ENCODE measurements at regions not wholly inside any gene's neighbourhood (a gene's known extent, or its start where the extent isn't known, plus 50 kb on each side); places are given as distances from the start of the nearest gene placed in this dataset.

- TF ChIP-seq CTCF (IDR thresholded peaks at IDR 0.05) (peak in 1 of 5 experiments; percentile 27), EP300 (IDR thresholded peaks at IDR 0.05) (peak; percentile 16 to 77)
Measured at GRCh38 chrX:9342561-9343051, 122.3 kb upstream of the TBL1X start.
